Endothelial cell of umbilical vein (primary cell): ENCODE measurements at regions not wholly inside any gene's neighbourhood (a gene's known extent, or its start where the extent isn't known, plus 50 kb on each side); places are given as distances from the start of the nearest gene placed in this dataset.

Experiments
- BruUV-seq: library from RNA; stranded (reverse); fragments of 400-500 nt; replicated peaks from 2 replicates; lab custom pipeline; 2021; lab: Mats Ljungman, UMichigan
- CTCF ChIA-PET: fragments of 300-600, 350-600 bp; sonication (Branson Sonifier 250); formaldehyde crosslinking; loops from one replicate; lab custom pipeline; 2021; ENCODE audit warnings: antibody characterized with exemption, inconsistent platforms; lab: Charles Lee
- POLR2A ChIA-PET: fragments of 300-600, 350-600 bp; sonication (Branson Sonifier 250); formaldehyde crosslinking; loops from one replicate; lab custom pipeline; 2021; ENCODE audit warnings: antibody characterized with exemption, inconsistent platforms; lab: Charles Lee
- DNase-seq: peaks from one replicate; pipeline ENCODE4 v3.0.0-alpha.2; 2011; ENCODE audit warnings: low read depth, low spot score
- FAIRE-seq: peaks from 2 replicates; lab custom pipeline; 2011; peaks lifted over from hg19 to GRCh38; lab: Jason Lieb, UNC
- H2AFZ ChIP-seq: 2 replicates; pipeline ENCODE4 v1.6.0; 2012; ENCODE audit warnings: low read depth, low read length, control low read depth, inconsistent platforms
- H3K27ac ChIP-seq: 2 replicates; pipeline ENCODE4 v1.5.1; 2011; ENCODE audit warnings: low read depth, mild to moderate bottlenecking, control low read depth, low read length, moderate library complexity; ENCODE audit not compliant: insufficient read depth
- H3K27me3 ChIP-seq, 2 experiments: 2 replicates each; pipeline versions ENCODE4 v1.6.0 to v1.6.1; 2011; ENCODE audit warnings: low read length in 2 of 2, mixed read lengths in 1 of 2; ENCODE audit not compliant: control insufficient read depth in 2 of 2, insufficient read depth in 2 of 2
- H3K36me3 ChIP-seq, 2 experiments: 2 replicates in 1 of 2; 3 replicates in 1 of 2; pipeline ENCODE4 v1.5.1; 2011; ENCODE audit warnings: low read length in 2 of 2, mild to moderate bottlenecking in 1 of 2, moderate library complexity in 1 of 2; ENCODE audit not compliant: control insufficient read depth in 2 of 2, insufficient read depth in 2 of 2; ENCODE audit errors: extremely low read depth in 1 of 2
- H3K4me1 ChIP-seq: 3 replicates; pipeline ENCODE4 v1.5.1; 2011; ENCODE audit warnings: mild to moderate bottlenecking, low read length; ENCODE audit not compliant: control insufficient read depth, insufficient read depth; ENCODE audit errors: extremely low read depth
- H3K4me2 ChIP-seq: 2 replicates; pipeline ENCODE4 v1.6.1; 2011; ENCODE audit warnings: low read length, control low read depth, mixed read lengths; ENCODE audit not compliant: insufficient read depth
- H3K4me3 ChIP-seq, 3 experiments: fragments of 200-600 bp in 1 of 3; sonication (generic), shearing (Covaris generic) in 1 of 3; replicated peaks in 1 of 3; 2 replicates each; pipeline ENCODE4 v1.5.1; 2011 to 2016; ENCODE audit warnings: control low read depth in 3 of 3, low read length in 3 of 3, mild to moderate bottlenecking in 2 of 3, inconsistent platforms in 1 of 3, low read depth in 1 of 3, moderate library complexity in 1 of 3; ENCODE audit not compliant: insufficient read depth in 1 of 3
- H3K79me2 ChIP-seq: 2 replicates; pipeline ENCODE4 v1.6.0; 2012; ENCODE audit warnings: low read length, inconsistent platforms; ENCODE audit not compliant: control insufficient read depth, insufficient read depth
- H3K9ac ChIP-seq: replicated peaks from 2 replicates; pipeline ENCODE3; 2011; ENCODE audit warnings: low read length, control low read depth; ENCODE audit not compliant: insufficient read depth; ENCODE audit errors: extremely low read depth
- H3K9me1 ChIP-seq: replicated peaks from 3 replicates; pipeline ENCODE4 v1.6.0; 2011; ENCODE audit warnings: mild to moderate bottlenecking, low read length; ENCODE audit not compliant: control insufficient read depth, insufficient read depth; ENCODE audit errors: extremely low read depth
- H3K9me3 ChIP-seq: replicated peaks from 2 replicates; pipeline ENCODE4 v1.5.1; 2012; ENCODE audit warnings: low read length, inconsistent platforms; ENCODE audit not compliant: control insufficient read depth, insufficient read depth
- H4K20me1 ChIP-seq: replicated peaks from 2 replicates; pipeline ENCODE3; 2011; ENCODE audit warnings: mild to moderate bottlenecking, low read length; ENCODE audit not compliant: control insufficient read depth, insufficient read depth; ENCODE audit errors: extremely low read depth
- CTCF ChIP-seq, 2 donors: IDR thresholded peaks; 1 replicate in 1 of 2; 2 replicates in 1 of 2; pipeline ENCODE4 v1.5.1; 2011; ENCODE audit warnings: low read length in 2 of 2, mild to moderate bottlenecking in 2 of 2, moderate library complexity in 2 of 2, control low read depth in 1 of 2, inconsistent platforms in 1 of 2, low read depth in 1 of 2; ENCODE audit not compliant: insufficient read depth in 1 of 2; ENCODE audit errors: extremely low read depth in 1 of 2
- EZH2 ChIP-seq: IDR thresholded peaks from 2 replicates; pipeline ENCODE4 v1.6.1; 2012; ENCODE audit warnings: borderline replicate concordance, low read depth, mild to moderate bottlenecking, moderate library complexity, low read length, inconsistent platforms; ENCODE audit not compliant: severe bottlenecking
- FOS ChIP-seq: IDR thresholded peaks from 2 replicates; pipeline ENCODE4 v1.6.1; 2011; ENCODE audit warnings: mild to moderate bottlenecking, low read length, moderate library complexity, borderline replicate concordance; ENCODE audit not compliant: insufficient read depth
- GATA2 ChIP-seq: IDR thresholded peaks from 2 replicates; pipeline ENCODE4 v1.7.0; 2011; ENCODE audit warnings: low read depth, mild to moderate bottlenecking, moderate library complexity, mixed read lengths, low read length; ENCODE audit not compliant: insufficient read length, insufficient read depth
- JUN ChIP-seq: IDR thresholded peaks from 2 replicates; pipeline ENCODE4 v1.6.1; 2011; ENCODE audit warnings: borderline replicate concordance, low read depth; ENCODE audit not compliant: insufficient read length, insufficient read depth
- MAX ChIP-seq: IDR thresholded peaks from 2 replicates; pipeline ENCODE4 v1.6.1; 2011; ENCODE audit not compliant: insufficient read depth, insufficient read length
- MYC ChIP-seq: IDR thresholded peaks from one replicate; pipeline ENCODE4 v1.6.1; 2011; ENCODE audit warnings: mild to moderate bottlenecking, low read depth, low read length
- POLR2A ChIP-seq: IDR thresholded peaks from 2 replicates; pipeline ENCODE4 v1.6.1; 2012; ENCODE audit warnings: low read depth, mild to moderate bottlenecking, control low read depth, low read length
- POLR2AphosphoS5 ChIP-seq: IDR thresholded peaks from 2 replicates; pipeline ENCODE4 v1.6.1; 2012; ENCODE audit warnings: low read depth, mild to moderate bottlenecking, control low read depth, low read length, moderate library complexity; ENCODE audit not compliant: insufficient read depth
- dilution Hi-C: fragments of 300-500 bp; cut with MboI; formaldehyde crosslinking; loops from one replicate; pipeline ENCODE4 v1.15.0; 2019; ENCODE audit warnings: low sequenced_read_pairs; ENCODE audit not compliant: extremely low pct_ligation_motif_present
- intact Hi-C: fragments of 100-400 bp; cut with micrococcal nuclease; formaldehyde crosslinking; loops from one replicate; pipeline ENCODE4 v1.10.0; 2022

- no peak overlapping the region for H3K4me2 ChIP-seq
- H3K9ac ChIP-seq: no peak overlapping the region
- BruUV-seq: no TSS peak
- POLR2A ChIA-PET: no interaction called here
- intact Hi-C loops: no loop called here
- no peaks in the 10 kb centered on the region for H3K27me3 ChIP-seq
- no peaks in the 10 kb centered on the region for H3K9me1 ChIP-seq
- H3K4me1 ChIP-seq: no peaks in the 10 kb centered on the region
- no peak for FAIRE-seq
- no peak overlapping the region for H2AFZ ChIP-seq
- CTCF ChIA-PET: no interaction called here
- dilution Hi-C loops: no loop called here
- DNase-seq: no peak
- no peaks in the 10 kb centered on the region for H3K9me3 ChIP-seq
- H3K27ac ChIP-seq: no peak overlapping the region
- no peaks in the 10 kb centered on the region for H4K20me1 ChIP-seq
- no peaks in the 10 kb centered on the region for H3K79me2 ChIP-seq
- no peaks in the 10 kb centered on the region for H3K36me3 ChIP-seq
- no peak for TF ChIP-seq MAX
- TF ChIP-seq EZH2: no peak
- TF ChIP-seq FOS: no peak
- no peak for TF ChIP-seq CTCF (IDR thresholded peaks at IDR 0.05; ENCODE audit: extremely low read depth in 1 of 2, insufficient read depth in 1 of 2, low read depth in 1 of 2, low read length in 2 of 2)
- no peak for TF ChIP-seq POLR2A
- no peak for TF ChIP-seq JUN
- no peak for TF ChIP-seq GATA2
- no peak for TF ChIP-seq MYC
- no peak for TF ChIP-seq POLR2AphosphoS5
- H3K4me3 ChIP-seq: no peak overlapping the region
Observed at GRCh38 chr9:93893899-93894690, 61.1 kb downstream of the BARX1 start.
